ENCODE measurements at regions not wholly inside any gene's neighbourhood (a gene's known extent, or its start where the extent isn't known, plus 50 kb on each side); places are given as distances from the start of the nearest gene placed in this dataset.

DNA sequence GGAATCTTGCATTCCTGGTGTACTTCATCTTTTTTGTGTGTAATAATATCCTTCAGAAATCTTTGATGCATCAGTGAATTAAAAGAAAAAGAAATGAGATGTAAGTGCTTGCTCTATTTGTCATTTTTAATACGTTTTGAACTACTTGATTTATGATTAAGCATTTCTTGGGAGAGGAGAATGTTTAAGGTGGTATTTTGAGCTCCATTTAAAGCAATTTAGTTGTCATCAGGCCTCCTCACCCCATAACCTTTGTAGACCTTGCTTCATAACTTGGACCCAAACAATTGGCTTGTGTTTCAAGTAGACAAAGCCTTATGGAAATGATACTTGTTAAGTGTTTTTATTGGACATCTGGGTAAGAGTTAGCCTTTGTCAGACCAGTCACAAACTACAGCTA is 87.1 kb upstream of the VEPH1 start:
- H3K4me3 ChIP-seq (ENCODE audit: low read depth, low read length) = no peak overlapping the region
- H3K27me3 ChIP-seq (ENCODE audit: control insufficient read depth, insufficient read depth, low read length) = peaks cover 26% of the 10 kb centered on the region
- no peak overlapping the region for H3K27ac ChIP-seq (ENCODE audit: low read depth, low read length)
- no peak for DNase-seq (ENCODE audit: low read depth, low spot score)
- CTCF ChIA-PET = interaction anchor here (1.3 to 2.5 kb wide), 3 partner anchors 16 to 58 kb away, joined by 4 to 8 read pairs (median 6); no protein-coding TSS in a partner anchor
- no peaks in the 10 kb centered on the region for H3K9me3 ChIP-seq (ENCODE audit: control insufficient read depth, insufficient read depth, low read length)
- POLR2A ChIA-PET = no interaction called here
- no peak for TF ChIP-seq CTCF (IDR thresholded peaks at IDR 0.05; ENCODE audit: low read depth, low read length)

- no peak overlapping the region for H3K27ac ChIP-seq (ENCODE audit: low read depth, low read length)
- peaks cover 15% of the 10 kb centered on the region for H3K27me3 ChIP-seq (ENCODE audit: control insufficient read depth, insufficient read depth, low read length)
- POLR2A ChIA-PET = no interaction called here
- CTCF ChIA-PET = interaction anchor here (2.0 to 2.5 kb wide), 2 partner anchors 17 to 18 kb away, joined by 6 to 8 read pairs; no protein-coding TSS in a partner anchor
- no peak for DNase-seq (ENCODE audit: low read depth, low spot score)
- no peaks in the 10 kb centered on the region for H3K9me3 ChIP-seq (ENCODE audit: control insufficient read depth, insufficient read depth, low read length)
- no peak for TF ChIP-seq CTCF (IDR thresholded peaks at IDR 0.05; ENCODE audit: low read depth, low read length)
- H3K4me3 ChIP-seq (ENCODE audit: low read depth, low read length) = no peak overlapping the region
Measured at GRCh38 chr3:157589211-157589610, 86.0 kb upstream of the VEPH1 start.

DNA sequence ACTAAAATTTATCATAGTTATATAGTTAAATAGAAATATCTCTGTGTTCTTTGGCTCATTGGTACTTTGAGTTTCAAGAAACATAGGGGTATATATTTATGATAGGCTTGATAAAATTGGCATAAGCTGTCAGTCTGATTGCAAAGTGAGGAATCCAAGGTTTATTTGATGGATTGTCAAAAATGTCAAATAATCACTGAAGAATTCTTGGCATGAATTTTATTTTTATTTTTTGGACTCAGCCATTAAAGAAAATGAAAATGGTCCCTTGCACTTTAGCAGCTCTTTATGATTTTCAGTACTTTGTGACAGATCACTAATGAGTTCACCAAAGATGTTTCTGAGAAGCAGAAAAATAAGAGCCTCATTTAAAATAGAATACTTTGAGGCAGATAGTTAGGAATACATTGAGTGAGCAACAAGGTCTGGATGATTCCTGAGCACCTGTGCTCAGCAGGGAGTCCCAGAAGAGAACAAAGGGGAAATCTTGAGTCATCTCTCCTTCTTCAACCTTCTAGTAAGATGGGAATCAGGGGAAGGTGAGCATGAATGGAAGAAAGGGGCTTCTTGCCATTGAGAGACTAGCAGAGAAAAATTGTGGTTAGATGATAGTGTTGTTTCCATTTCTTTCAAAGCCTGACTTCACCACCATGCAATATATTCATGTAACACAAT is 85.3 kb upstream of the VEPH1 start:
- Histone ChIP-seq H3K27me3 (ENCODE audit: control insufficient read depth, insufficient read depth, low read length) (peaks cover 15% of the 10 kb centered on the region), H3K9me3 (ENCODE audit: control insufficient read depth, insufficient read depth, low read length) (no peaks in the 10 kb centered on the region), H3K27ac (ENCODE audit: low read depth, low read length) (no peak overlapping the region), H3K4me3 (ENCODE audit: low read depth, low read length) (no peak overlapping the region)
- no peak for TF ChIP-seq CTCF (IDR thresholded peaks at IDR 0.05; ENCODE audit: low read depth, low read length)
- CTCF ChIA-PET = interaction anchor here (0.7 to 2.5 kb wide), 2 partner anchors 16 to 18 kb away, joined by 3 to 8 read pairs; no protein-coding TSS in a partner anchor
- DNase-seq (ENCODE audit: low read depth, low spot score) = no peak
- POLR2A ChIA-PET = no interaction called here

GRCh38 chr3:157586293-157586692 is 83.1 kb upstream of the VEPH1 start:
- Histone ChIP-seq H3K27me3 (ENCODE audit: control insufficient read depth, insufficient read depth, low read length) (peaks cover 11% of the 10 kb centered on the region), H3K4me3 (ENCODE audit: low read depth, low read length) (no peak overlapping the region), H3K27ac (ENCODE audit: low read depth, low read length) (no peak overlapping the region), H3K9me3 (ENCODE audit: control insufficient read depth, insufficient read depth, low read length) (no peaks in the 10 kb centered on the region)
- CTCF ChIA-PET = interaction anchor here (0.6 kb wide), 1 partner anchor 1573 kb away, joined by 3 read pairs; no protein-coding TSS in a partner anchor
- no peak for DNase-seq (ENCODE audit: low read depth, low spot score)
- no peak for TF ChIP-seq CTCF (IDR thresholded peaks at IDR 0.05; ENCODE audit: low read depth, low read length)
- POLR2A ChIA-PET = no interaction called here

GRCh38 chr3:157585386-157585785 is 82.2 kb upstream of the VEPH1 start:
- Histone ChIP-seq H3K9me3 (ENCODE audit: control insufficient read depth, insufficient read depth, low read length) (no peaks in the 10 kb centered on the region), H3K4me3 (ENCODE audit: low read depth, low read length) (no peak overlapping the region), H3K27ac (ENCODE audit: low read depth, low read length) (no peak overlapping the region), H3K27me3 (ENCODE audit: control insufficient read depth, insufficient read depth, low read length) (peaks cover 2% of the 10 kb centered on the region)
- CTCF ChIA-PET = interaction anchor here (1.0 kb wide), 1 partner anchor 21 kb away, joined by 3 read pairs; no protein-coding TSS in a partner anchor
- DNase-seq (ENCODE audit: low read depth, low spot score) = no peak
- no peak for TF ChIP-seq CTCF (IDR thresholded peaks at IDR 0.05; ENCODE audit: low read depth, low read length)
- POLR2A ChIA-PET = no interaction called here

Measured in AG04450 (cell line).